IMR-90 (cell line): ENCODE measurements at regions not wholly inside any gene's neighbourhood (a gene's known extent, or its start where the extent isn't known, plus 50 kb on each side); places are given as distances from the start of the nearest gene placed in this dataset.

Experiments
- ATAC-seq: fragments of 200-7000 bp; cut with Tn5 transposase; 2 replicates; pipeline ENCODE4 v1.9.1; 2020; ENCODE audit warnings: low read depth, mild to moderate bottlenecking, moderate library complexity
- BruUV-seq: library from RNA; stranded (reverse); fragments of 400-500 nt; replicated peaks from 2 replicates; lab custom pipeline; 2021; lab: Mats Ljungman, UMichigan
- CTCF ChIA-PET: fragments of 300-600 bp; formaldehyde crosslinking; extraction: SDS; loops from one replicate; lab custom pipeline; 2021; ENCODE audit warnings: antibody characterized with exemption; lab: Yijun Ruan, JAX
- POLR2A ChIA-PET: fragments of 300-600 bp; sonication (Branson Sonifier 250); formaldehyde crosslinking; loops from one replicate; lab custom pipeline; 2022; ENCODE audit warnings: antibody characterized with exemption; ENCODE audit not compliant: unreplicated experiment; lab: Charles Lee
- DNase-seq: peaks from one replicate; pipeline ENCODE4 v3.0.0; 2013
- H2AFZ ChIP-seq: replicated peaks from 2 replicates; pipeline ENCODE3; 2013; ENCODE audit warnings: low read length, mild to moderate bottlenecking; ENCODE audit not compliant: poor library complexity
- H2AK5ac ChIP-seq: 2 replicates; pipeline ENCODE4 v1.6.1; 2013; ENCODE audit warnings: low read depth, low read length, inconsistent platforms
- H2AK9ac ChIP-seq: replicated peaks from 2 replicates; pipeline ENCODE3; 2013; ENCODE audit warnings: mild to moderate bottlenecking, low read depth, low read length, moderate library complexity; ENCODE audit not compliant: poor library complexity
- H2BK120ac ChIP-seq: 2 replicates; pipeline ENCODE4 v1.6.1; 2013; ENCODE audit warnings: low read depth, low read length, inconsistent platforms
- H2BK15ac ChIP-seq: 3 replicates; pipeline ENCODE4 v1.6.1; 2013; ENCODE audit warnings: low read depth, low read length, inconsistent platforms
- H2BK20ac ChIP-seq: 2 replicates; pipeline ENCODE4 v1.6.1; 2013; ENCODE audit warnings: low read depth, mild to moderate bottlenecking, inconsistent platforms, low read length, moderate library complexity
- H2BK5ac ChIP-seq: 2 replicates; pipeline ENCODE4 v1.6.1; 2013; ENCODE audit warnings: mild to moderate bottlenecking, low read depth, low read length, inconsistent platforms; ENCODE audit not compliant: poor library complexity, severe bottlenecking
- H3K14ac ChIP-seq: replicated peaks from 2 replicates; pipeline ENCODE4 v1.6.1; 2013; ENCODE audit warnings: low read depth, low read length, inconsistent platforms
- H3K18ac ChIP-seq: 2 replicates; pipeline ENCODE4 v1.6.1; 2013; ENCODE audit warnings: low read depth, low read length, control low read depth
- H3K23ac ChIP-seq: 2 replicates; pipeline ENCODE4 v1.6.1; 2013; ENCODE audit warnings: low read depth, low read length, inconsistent platforms
- H3K27ac ChIP-seq: 2 replicates; pipeline ENCODE4 v1.5.1; 2013; ENCODE audit warnings: mild to moderate bottlenecking, control low read depth, low read length; ENCODE audit not compliant: insufficient read depth
- H3K27me3 ChIP-seq: 2 replicates; pipeline ENCODE4 v1.6.1; 2013; ENCODE audit warnings: low read length; ENCODE audit not compliant: control insufficient read depth, insufficient read depth
- H3K36me3 ChIP-seq: 2 replicates; pipeline ENCODE4 v1.6.1; 2013; ENCODE audit warnings: low read length, mixed read lengths; ENCODE audit not compliant: control insufficient read depth, insufficient read depth
- H3K4ac ChIP-seq: 2 replicates; pipeline ENCODE4 v1.6.1; 2013; ENCODE audit warnings: low read depth, low read length, inconsistent platforms
- H3K4me1 ChIP-seq: 2 replicates; pipeline ENCODE4 v1.6.1; 2013; ENCODE audit warnings: low read length, mixed read lengths; ENCODE audit not compliant: control insufficient read depth, insufficient read depth
- H3K4me2 ChIP-seq: 2 replicates; pipeline ENCODE4 v1.6.1; 2013; ENCODE audit warnings: low read depth, mild to moderate bottlenecking, control low read depth, low read length, moderate library complexity
- H3K4me3 ChIP-seq: 2 replicates; pipeline ENCODE4 v1.5.1; 2013; ENCODE audit warnings: low read depth, mild to moderate bottlenecking, control low read depth, low read length, moderate library complexity; ENCODE audit not compliant: insufficient read depth
- H3K56ac ChIP-seq: 2 replicates; pipeline ENCODE4 v1.6.1; 2013; ENCODE audit warnings: low read length, inconsistent platforms; ENCODE audit not compliant: insufficient read depth; ENCODE audit errors: extremely low read depth
- H3K79me1 ChIP-seq, 2 experiments: 2 replicates each; pipeline ENCODE4 v1.6.1; 2013; ENCODE audit warnings: low read length in 2 of 2, inconsistent platforms in 1 of 2, low read depth in 1 of 2
- H3K9ac ChIP-seq: 2 replicates; pipeline ENCODE4 v1.6.1; 2013; ENCODE audit warnings: low read depth, low read length, control low read depth
- H3K9me1 ChIP-seq: 2 replicates; pipeline ENCODE4 v1.6.1; 2013; ENCODE audit warnings: low read length, inconsistent platforms; ENCODE audit not compliant: insufficient read depth
- H3K9me3 ChIP-seq: 2 replicates; pipeline ENCODE4 v1.6.1; 2013; ENCODE audit warnings: low read length; ENCODE audit not compliant: control insufficient read depth, insufficient read depth
- H4K20me1 ChIP-seq: 2 replicates; pipeline ENCODE4 v1.6.1; 2013; ENCODE audit warnings: low read length, inconsistent platforms; ENCODE audit not compliant: insufficient read depth
- H4K5ac ChIP-seq: 2 replicates; pipeline ENCODE4 v1.6.1; 2013; ENCODE audit warnings: mild to moderate bottlenecking, low read depth, low read length, control low read depth
- H4K8ac ChIP-seq, 2 experiments: 2 replicates each; pipeline ENCODE4 v1.6.1; 2013; ENCODE audit warnings: low read depth in 2 of 2, low read length in 2 of 2, control low read depth in 1 of 2, inconsistent platforms in 1 of 2
- H4K91ac ChIP-seq: 2 replicates; pipeline ENCODE4 v1.6.1; 2013; ENCODE audit warnings: low read depth, low read length, inconsistent platforms; ENCODE audit not compliant: insufficient read depth
- BHLHE40 ChIP-seq: fragments of 150-350 bp; IDR thresholded peaks from 2 replicates; pipeline ENCODE4 v1.6.1; 2016; ENCODE audit warnings: mild to moderate bottlenecking, low read depth, low read length
- CEBPB ChIP-seq: IDR thresholded peaks from 2 replicates; pipeline ENCODE4 v1.6.1; 2012; ENCODE audit warnings: low read depth, low read length, improper control_type of control experiment
- FOS ChIP-seq: fragments of 150-350 bp; IDR thresholded peaks from 2 replicates; pipeline ENCODE4 v1.6.1; 2016; ENCODE audit warnings: low read depth, low read length
- MAFK ChIP-seq: IDR thresholded peaks from 2 replicates; pipeline ENCODE4 v1.6.1; 2012; ENCODE audit warnings: low read depth, low read length, improper control_type of control experiment
- MXI1 ChIP-seq: IDR thresholded peaks from 2 replicates; pipeline ENCODE4 v1.6.1; 2012; ENCODE audit warnings: low read depth, mild to moderate bottlenecking, low read length, moderate library complexity, borderline replicate concordance
- POLR2A ChIP-seq: IDR thresholded peaks from 2 replicates; pipeline ENCODE4 v1.6.1; 2012; ENCODE audit warnings: mild to moderate bottlenecking, low read depth, low read length
- RCOR1 ChIP-seq: IDR thresholded peaks from 2 replicates; pipeline ENCODE4 v1.6.1; 2012; ENCODE audit warnings: mild to moderate bottlenecking, low read length, improper control_type of control experiment; ENCODE audit not compliant: insufficient replicate concordance
- SMC3 ChIP-seq: fragments of 150-350 bp; IDR thresholded peaks from 2 replicates; pipeline ENCODE4 v1.6.1; 2016; ENCODE audit warnings: low read depth, mild to moderate bottlenecking, antibody characterized with exemption, low read length, moderate library complexity
- WGBS, 2 experiments: methylation state at CpG; one replicate each; pipeline versions ENCODE4 v1.1.5 to v1.1.7; 2013; ENCODE audit warnings: missing lambda C conversion rate in 2 of 2; ENCODE audit not compliant: insufficient read length in 1 of 2; ENCODE audit errors: extremely low coverage in 2 of 2; 5-methylcytosine and 5-hydroxymethylcytosine counted together
- dilution Hi-C: fragments of 300-500 bp; cut with HindIII; formaldehyde crosslinking; loops from one replicate; pipeline ENCODE4 v1.14.3; 2018; ENCODE audit warnings: low sequenced_read_pairs; ENCODE audit not compliant: unreplicated experiment
- in situ Hi-C: fragments of 300-500 bp; cut with MboI; formaldehyde crosslinking; loops from 3 replicates; pipeline ENCODE4 v1.14.3; 2019; ENCODE audit warnings: low sequenced_read_pairs, inconsistent platforms, mixed read lengths
- intact Hi-C: fragments of 100-400 bp; cut with micrococcal nuclease; formaldehyde crosslinking; loops from 2 replicates; pipeline ENCODE4 v1.10.0; 2022

- dilution Hi-C loops (no loop called here), in situ Hi-C loops (no loop called here), intact Hi-C loops (no loop called here)
- H3K4me3 ChIP-seq = no peak overlapping the region
- H4K8ac ChIP-seq = no peak overlapping the region
- no peak overlapping the region for H2AK9ac ChIP-seq
- no peak overlapping the region for H2BK5ac ChIP-seq
- H3K23ac ChIP-seq = no peak overlapping the region
- DNase-seq = no peak
- no peak overlapping the region for H3K14ac ChIP-seq
- H2BK20ac ChIP-seq = no peak overlapping the region
- no peak overlapping the region for H2BK15ac ChIP-seq
- H3K27ac ChIP-seq = no peak overlapping the region
- H4K91ac ChIP-seq = no peak overlapping the region
- no peak overlapping the region for H3K18ac ChIP-seq
- H3K56ac ChIP-seq = no peak overlapping the region
- ATAC-seq = no peak
- H3K36me3 ChIP-seq = no peaks in the 10 kb centered on the region
- H2AFZ ChIP-seq = no peak overlapping the region
- no peaks in the 10 kb centered on the region for H3K79me1 ChIP-seq
- no peaks in the 10 kb centered on the region; the same call in 1 of the 2 replicates for H3K9me3 ChIP-seq
- ChIA-PET CTCF (no interaction called here), POLR2A (no interaction called here)
- H3K9ac ChIP-seq = no peak overlapping the region
- no peak overlapping the region for H2BK120ac ChIP-seq
- no peak overlapping the region for H4K5ac ChIP-seq
- no peak overlapping the region for H3K4ac ChIP-seq
- no TSS peak for BruUV-seq
- 33% methylated on average over 1 of the region's 1 CpG; no CpG with 5 or more reads in 1 of the 2 experiments for WGBS, 2 experiments
- H4K20me1 ChIP-seq = no peaks in the 10 kb centered on the region
- H3K4me2 ChIP-seq = no peak overlapping the region
- no peaks in the 10 kb centered on the region for H3K27me3 ChIP-seq
- no peak overlapping the region for H2AK5ac ChIP-seq
- no peak for TF ChIP-seq SMC3
- no peak for TF ChIP-seq CEBPB
- no peak for TF ChIP-seq RCOR1
- no peak for TF ChIP-seq POLR2A
- no peak for TF ChIP-seq FOS
- no peak for TF ChIP-seq MAFK
- no peak for TF ChIP-seq BHLHE40
- TF ChIP-seq MXI1 = no peak
- H3K4me1 ChIP-seq = no peaks in the 10 kb centered on the region
- H3K9me1 ChIP-seq = no peaks in the 10 kb centered on the region
Measured at GRCh38 chr3:84066915-84067314, 891.9 kb upstream of the CADM2 start.
